WTC11 (cell line): ENCODE measurements at regions not wholly inside any gene's neighbourhood (a gene's known extent, or its start where the extent isn't known, plus 50 kb on each side); places are given as distances from the start of the nearest gene placed in this dataset.

Source experiments
- ATAC-seq: fragments of 200-7000 bp; cut with Tn5 transposase; 2 replicates; pipeline ENCODE4 v1.10.0; 2021; ENCODE audit warnings: mild to moderate bottlenecking, moderate library complexity
- CTCF ChIA-PET: fragments of 300-600 bp; sonication (Branson Sonifier 250); formaldehyde crosslinking; loops from one replicate; lab custom pipeline; 2021; ENCODE audit warnings: antibody characterized with exemption; lab: Charles Lee
- POLR2A ChIA-PET: fragments of 350-600 bp; sonication (Branson Sonifier 250); formaldehyde crosslinking; loops from one replicate; lab custom pipeline; 2021; ENCODE audit warnings: antibody characterized with exemption; lab: Charles Lee
- DNase-seq: peaks from one replicate; pipeline ENCODE4 v3.0.0; 2021; ENCODE audit warnings: low spot score
- H3K27ac Mint-ChIP-seq: 2 replicates; pipeline ENCODE4 v1.8.0; 2021; ENCODE audit warnings: mixed read lengths
- H3K27me3 Mint-ChIP-seq: 2 replicates; pipeline ENCODE4 v1.8.0; 2021; ENCODE audit warnings: low read depth, mild to moderate bottlenecking, moderate library complexity, mixed read lengths
- H3K36me3 Mint-ChIP-seq: 2 replicates; pipeline ENCODE4 v1.8.0; 2021; ENCODE audit warnings: mixed read lengths
- H3K4me1 Mint-ChIP-seq: 2 replicates; pipeline ENCODE4 v1.8.0; 2022; ENCODE audit warnings: mixed read lengths
- H3K4me3 Mint-ChIP-seq: 2 replicates; pipeline ENCODE4 v1.8.0; 2021; ENCODE audit warnings: mild to moderate bottlenecking, moderate library complexity, mixed read lengths
- H3K9me3 Mint-ChIP-seq: 2 replicates; pipeline ENCODE4 v1.8.0; 2021; ENCODE audit warnings: mixed read lengths
- CDX4 ChIP-seq: fragments of 250-450 bp; sonication (Bioruptor Pico); IDR thresholded peaks from 2 replicates; pipeline ENCODE4 v1.9.0; 2021; ENCODE audit warnings: moderate library complexity, mild to moderate bottlenecking, inconsistent platforms, borderline replicate concordance
- E2F1 ChIP-seq: sonication (generic); formaldehyde crosslinking; IDR thresholded peaks from 2 replicates; pipeline ENCODE4 v1.8.0; 2022; ENCODE audit warnings: mild to moderate bottlenecking, missing genetic modification reagents
- E2F5 ChIP-seq: sonication (generic); formaldehyde crosslinking; IDR thresholded peaks from 2 replicates; pipeline ENCODE4 v1.8.1; 2022; ENCODE audit warnings: mild to moderate bottlenecking, moderate library complexity, missing genetic modification reagents
- ERG ChIP-seq: fragments of 250-450 bp; sonication (Bioruptor Pico); IDR thresholded peaks from 2 replicates; pipeline ENCODE4 v1.8.0; 2021; ENCODE audit warnings: mild to moderate bottlenecking
- FOXK1 ChIP-seq: sonication (generic); formaldehyde crosslinking; IDR thresholded peaks from 2 replicates; pipeline ENCODE4 v1.8.0; 2022; ENCODE audit warnings: mild to moderate bottlenecking, moderate library complexity, missing genetic modification reagents
- FOXP1 ChIP-seq: sonication (generic); formaldehyde crosslinking; IDR thresholded peaks from 2 replicates; pipeline ENCODE4 v1.8.0; 2022; ENCODE audit warnings: missing genetic modification reagents, mild to moderate bottlenecking, moderate library complexity, borderline replicate concordance
- GRHL2 ChIP-seq: fragments of 250-450 bp; sonication (Bioruptor Pico); IDR thresholded peaks from 2 replicates; pipeline ENCODE4 v1.8.0; 2022; ENCODE audit warnings: mild to moderate bottlenecking, moderate library complexity; ENCODE audit not compliant: insufficient replicate concordance, severe bottlenecking
- HMGXB4 ChIP-seq: sonication (generic); formaldehyde crosslinking; IDR thresholded peaks from 2 replicates; pipeline ENCODE4 v1.8.1; 2023; ENCODE audit warnings: mild to moderate bottlenecking, moderate library complexity, missing genetic modification reagents
- NR2C2 ChIP-seq: sonication (generic); formaldehyde crosslinking; IDR thresholded peaks from 2 replicates; pipeline ENCODE4 v1.8.0; 2022; ENCODE audit warnings: mild to moderate bottlenecking, missing genetic modification reagents
- PRRX2 ChIP-seq: fragments of 250-450 bp; sonication (Bioruptor Pico); IDR thresholded peaks from 2 replicates; pipeline ENCODE4 v1.8.0; 2021; ENCODE audit warnings: mild to moderate bottlenecking
- RORB ChIP-seq: fragments of 250-450 bp; sonication (Bioruptor Pico); IDR thresholded peaks from 2 replicates; pipeline ENCODE4 v1.9.0; 2021; ENCODE audit warnings: mild to moderate bottlenecking
- TCF7 ChIP-seq: sonication (generic); formaldehyde crosslinking; IDR thresholded peaks from 2 replicates; pipeline ENCODE4 v1.8.0; 2022; ENCODE audit warnings: mild to moderate bottlenecking, low read depth, missing genetic modification reagents, moderate library complexity
- USF1 ChIP-seq: sonication (generic); formaldehyde crosslinking; IDR thresholded peaks from 2 replicates; pipeline ENCODE4 v1.8.0; 2022; ENCODE audit warnings: mild to moderate bottlenecking, missing genetic modification reagents
- USF2 ChIP-seq: sonication (generic); formaldehyde crosslinking; IDR thresholded peaks from 2 replicates; pipeline ENCODE4 v1.8.1; 2023; ENCODE audit warnings: mild to moderate bottlenecking, missing genetic modification reagents, moderate library complexity
- ZBTB21 ChIP-seq: sonication (generic); formaldehyde crosslinking; IDR thresholded peaks from 2 replicates; pipeline ENCODE4 v1.8.1; 2023; ENCODE audit warnings: mild to moderate bottlenecking, missing genetic modification reagents, borderline replicate concordance
- ZNF121 ChIP-seq: sonication (generic); formaldehyde crosslinking; IDR thresholded peaks from 2 replicates; pipeline ENCODE4 v1.8.0; 2023; ENCODE audit warnings: missing genetic modification reagents
- ZNF281 ChIP-seq: sonication (generic); formaldehyde crosslinking; IDR thresholded peaks from 2 replicates; pipeline ENCODE4 v1.8.0; 2023; ENCODE audit warnings: mild to moderate bottlenecking, missing genetic modification reagents
- ZNF423 ChIP-seq: fragments of 250-450 bp; sonication (Bioruptor Pico); IDR thresholded peaks from 2 replicates; pipeline ENCODE4 v2.1.2; 2022; ENCODE audit warnings: mild to moderate bottlenecking, moderate library complexity

- TF ChIP-seq HMGXB4 (CRISPR knock-in tag), result no peak
- TF ChIP-seq, all 79 proteins: peak for 0
These were observed 52.9 kb upstream of the WDFY3 start (continued) for GRCh38 chr4:85019411-85019810.

GRCh38 chr4:85024671-85025070 is 58.2 kb upstream of the WDFY3 start:
- H3K27me3 Mint-ChIP-seq, result peaks cover 5% of the 10 kb centered on the region; the same call in 1 of the 2 replicates
- peaks cover 36% of the 10 kb centered on the region for H3K9me3 Mint-ChIP-seq
- TF ChIP-seq CDX4 (CRISPR knock-in tag), result no peak
- no peak for TF ChIP-seq NR2C2
- TF ChIP-seq E2F1 (CRISPR knock-in tag), result no peak
- TF ChIP-seq E2F5, result no peak
- no peak for TF ChIP-seq PRRX2 (CRISPR knock-in tag)
- no peak for TF ChIP-seq HMGXB4 (CRISPR knock-in tag)
- TF ChIP-seq GRHL2, result no peak
- H3K36me3 Mint-ChIP-seq, result peaks cover 4% of the 10 kb centered on the region; the same call in 1 of the 2 replicates
- ATAC-seq, result no peak
- DNase-seq, result no peak
- H3K4me3 Mint-ChIP-seq, result no peak overlapping the region
- ChIA-PET POLR2A (interaction anchor here (0.7 kb wide), 1 partner anchor 1575 kb away, joined by 3 read pairs; no protein-coding TSS in a partner anchor), CTCF (interaction anchor here (1.0 kb wide), 1 partner anchor 60 kb away, joined by 3 read pairs; no protein-coding TSS in a partner anchor)
- no peak overlapping the region for H3K27ac Mint-ChIP-seq
- H3K4me1 Mint-ChIP-seq, result no peaks in the 10 kb centered on the region

GRCh38 chr4:85028910-85029309 is 62.4 kb upstream of the WDFY3 start:
- H3K27me3 Mint-ChIP-seq, result no peaks in the 10 kb centered on the region; the same call in 1 of the 2 replicates
- no peaks in the 10 kb centered on the region for H3K4me1 Mint-ChIP-seq
- DNase-seq (no peak), ATAC-seq (no peak)
- ChIA-PET CTCF (interaction anchor here (0.6 kb wide), 1 partner anchor 351 kb away, joined by 3 read pairs; no protein-coding TSS in a partner anchor), POLR2A (no interaction called here)
- H3K27ac Mint-ChIP-seq, result no peak overlapping the region
- H3K9me3 Mint-ChIP-seq, result peaks cover 63% of the 10 kb centered on the region
- H3K36me3 Mint-ChIP-seq, result peaks cover 36% of the 10 kb centered on the region
- H3K4me3 Mint-ChIP-seq, result no peak overlapping the region
- TF ChIP-seq ZNF423 (CRISPR knock-in tag) (no peak), USF1 (CRISPR knock-in tag) (no peak), RORB (no peak), FOXK1 (CRISPR knock-in tag) (no peak), ZNF281 (no peak), TCF7 (no peak), NR2C2 (no peak), ERG (CRISPR knock-in tag) (no peak), FOXP1 (no peak), ZBTB21 (CRISPR knock-in tag) (no peak), ZNF121 (CRISPR knock-in tag) (no peak), USF2 (CRISPR knock-in tag) (no peak)
